Epidermal melanocyte (primary cell): ENCODE measurements at regions not wholly inside any gene's neighbourhood (a gene's known extent, or its start where the extent isn't known, plus 50 kb on each side); places are given as distances from the start of the nearest gene placed in this dataset.

ENCODE experiments used
- DNase-seq: peaks from one replicate; pipeline ENCODE4 v3.0.0; 2011; ENCODE audit warnings: low spot score; ENCODE audit not compliant: insufficient read length

GRCh38 chr9:135308821-135309762 lies 170.5 kb upstream of the PPP1R26 start:
- DNase-seq = no peak

GRCh38 chr9:135309763-135310125 lies 169.8 kb upstream of the PPP1R26 start:
- no peak for DNase-seq

GRCh38 chr9:135310134-135310533 lies 169.4 kb upstream of the PPP1R26 start:
- no peak for DNase-seq

GRCh38 chr9:135315572-135315971 lies 164.0 kb upstream of the PPP1R26 start:
- no peak for DNase-seq

- DNase-seq = no peak
Observed at GRCh38 chr9:135320331-135320730, 159.3 kb upstream of the PPP1R26 start.

- no peak for DNase-seq
Observed at GRCh38 chr9:135320943-135321342, 158.6 kb upstream of the PPP1R26 start.

GRCh38 chr9:135321580-135321979 lies 158.0 kb upstream of the PPP1R26 start:
- DNase-seq = no peak

GRCh38 chr9:135324329-135324728 lies 155.3 kb upstream of the PPP1R26 start:
- no peak for DNase-seq

GRCh38 chr9:135326141-135326540 lies 153.4 kb upstream of the PPP1R26 start:
- DNase-seq = no peak

- DNase-seq = no peak
Observed at GRCh38 chr9:135326633-135327152, 152.9 kb upstream of the PPP1R26 start.

- DNase-seq = no peak
Observed at GRCh38 chr9:135328485-135329417, 150.8 kb upstream of the PPP1R26 start.

- no peak for DNase-seq
Observed at GRCh38 chr9:135329571-135330306, 149.8 kb upstream of the PPP1R26 start.

GRCh38 chr9:135330307-135330631 lies 149.3 kb upstream of the PPP1R26 start:
- DNase-seq = no peak

GRCh38 chr9:135330685-135331590 lies 148.6 kb upstream of the PPP1R26 start:
- DNase-seq = no peak

GRCh38 chr9:135332516-135332915 lies 147.1 kb upstream of the PPP1R26 start:
- DNase-seq = no peak

GRCh38 chr9:135332979-135333748 lies 146.4 kb upstream of the PPP1R26 start:
- DNase-seq = no peak

GRCh38 chr9:135334953-135335460 lies 144.6 kb upstream of the PPP1R26 start:
- DNase-seq = no peak

GRCh38 chr9:135335691-135336181 lies 143.8 kb upstream of the PPP1R26 start:
- DNase-seq = no peak
